Keratinocyte (primary cell): ENCODE measurements at regions not wholly inside any gene's neighbourhood (a gene's known extent, or its start where the extent isn't known, plus 50 kb on each side); places are given as distances from the start of the nearest gene placed in this dataset.

Experiments used
- DNase-seq: peaks from one replicate; pipeline ENCODE4 v3.0.0-alpha.2; 2011; ENCODE audit warnings: low read depth, missing footprints, low spot score
- FAIRE-seq: peaks from 2 replicates; lab custom pipeline; 2011; peaks lifted over from hg19 to GRCh38; lab: Jason Lieb, UNC
- H2AFZ ChIP-seq: 2 replicates; pipeline ENCODE4 v1.6.0; 2012; ENCODE audit warnings: low read length, control low read depth, inconsistent platforms; ENCODE audit not compliant: control insufficient read depth
- H3K27ac ChIP-seq: 2 replicates; pipeline ENCODE4 v1.5.1; 2011; ENCODE audit warnings: low read length; ENCODE audit not compliant: control insufficient read depth, insufficient read depth
- H3K27me3 ChIP-seq: 3 replicates; pipeline ENCODE4 v1.6.0; 2011; ENCODE audit warnings: low read length; ENCODE audit not compliant: control insufficient read depth, insufficient read depth; ENCODE audit errors: extremely low read depth
- H3K36me3 ChIP-seq, 2 experiments: 2 replicates in 1 of 2; 3 replicates in 1 of 2; pipeline ENCODE4 v1.5.1; 2011; ENCODE audit warnings: low read length in 2 of 2, mild to moderate bottlenecking in 1 of 2; ENCODE audit not compliant: control insufficient read depth in 2 of 2, insufficient read depth in 2 of 2; ENCODE audit errors: extremely low read depth in 1 of 2
- H3K4me1 ChIP-seq: 3 replicates; pipeline ENCODE4 v1.5.1; 2011; ENCODE audit warnings: low read length; ENCODE audit not compliant: control insufficient read depth, insufficient read depth; ENCODE audit errors: extremely low read depth
- H3K4me2 ChIP-seq: 3 replicates; pipeline ENCODE4 v1.6.0; 2011; ENCODE audit warnings: low read depth, low read length; ENCODE audit not compliant: control insufficient read depth, insufficient read depth; ENCODE audit errors: extremely low read depth
- H3K4me3 ChIP-seq, 3 experiments: fragments of 200-600 bp in 1 of 3; sonication (generic) in 1 of 3; 2 replicates in 2 of 3; 3 replicates in 1 of 3; pipeline ENCODE4 v1.5.1; 2011 to 2016; ENCODE audit warnings: low read length in 3 of 3, mild to moderate bottlenecking in 3 of 3, control low read depth in 2 of 3, inconsistent platforms in 1 of 3, low read depth in 1 of 3, mixed read lengths in 1 of 3, mixed run types in 1 of 3, moderate library complexity in 1 of 3; ENCODE audit not compliant: control insufficient read depth in 2 of 3, insufficient read depth in 2 of 3; ENCODE audit errors: extremely low read depth in 1 of 3
- H3K79me2 ChIP-seq: 2 replicates; pipeline ENCODE4 v1.6.0; 2012; ENCODE audit warnings: low read length; ENCODE audit not compliant: control insufficient read depth, insufficient read depth
- H3K9ac ChIP-seq: 3 replicates; pipeline ENCODE4 v1.6.0; 2011; ENCODE audit warnings: low read length; ENCODE audit not compliant: control insufficient read depth, insufficient read depth; ENCODE audit errors: extremely low read depth
- H3K9me1 ChIP-seq: 3 replicates; pipeline ENCODE4 v1.6.0; 2011; ENCODE audit warnings: low read length; ENCODE audit not compliant: control insufficient read depth, insufficient read depth; ENCODE audit errors: extremely low read depth
- H3K9me3 ChIP-seq: 2 replicates; pipeline ENCODE4 v1.5.1; 2012; ENCODE audit warnings: low read depth, low read length; ENCODE audit not compliant: control insufficient read depth
- H4K20me1 ChIP-seq: 3 replicates; pipeline ENCODE4 v1.6.0; 2011; ENCODE audit warnings: low read length; ENCODE audit not compliant: control insufficient read depth, insufficient read depth; ENCODE audit errors: extremely low read depth
- EZH2 ChIP-seq: IDR thresholded peaks from one replicate; pipeline ENCODE4 v1.6.1; 2012; ENCODE audit warnings: inconsistent platforms, mild to moderate bottlenecking, low read length, moderate library complexity
- dilution Hi-C: fragments of 300-500 bp; cut with MboI; formaldehyde crosslinking; loops from one replicate; pipeline ENCODE4 v1.7.0; 2020; ENCODE audit warnings: low sequenced_read_pairs; ENCODE audit not compliant: extremely low pct_ligation_motif_present
- TF ChIP-seq, protein P1 (sequence below), 3 experiments: IDR thresholded peaks in 1 of 3; conservative IDR thresholded peaks in 1 of 3; optimal IDR thresholded peaks in 1 of 3; 2 replicates in 2 of 3; 3 replicates in 1 of 3; pipeline versions ENCODE3 to v1.5.1; 2011; ENCODE audit warnings: low read length in 3 of 3, mild to moderate bottlenecking in 3 of 3, moderate library complexity in 2 of 3, control low read depth in 1 of 3, inconsistent platforms in 1 of 3; ENCODE audit not compliant: insufficient read depth in 2 of 3; ENCODE audit errors: extremely low read depth in 1 of 3

DNA sequence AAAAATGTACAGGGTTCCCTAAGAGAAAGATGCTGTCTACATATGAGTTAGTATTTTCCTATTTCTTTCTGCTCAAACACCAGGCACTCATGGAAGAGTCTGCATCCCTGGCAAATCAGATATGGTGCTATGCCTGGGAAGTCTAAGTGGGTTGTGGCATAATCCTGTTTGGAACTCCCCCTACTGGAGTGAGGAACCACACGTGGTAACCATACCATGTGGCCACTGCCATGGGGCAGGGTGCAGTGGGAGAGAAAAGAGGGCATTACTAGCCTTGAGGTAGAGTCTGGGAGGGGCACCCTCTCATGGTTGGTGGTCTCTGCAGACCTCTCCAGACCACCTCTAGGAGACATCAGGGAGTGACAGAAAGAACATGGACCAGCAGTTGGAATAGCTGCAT, 257.9 kb upstream of the ATP5MC3 start:
- DNase-seq, result no peak
- Histone ChIP-seq H3K36me3 (no peaks in the 10 kb centered on the region), H4K20me1 (no peaks in the 10 kb centered on the region), H3K79me2 (no peaks in the 10 kb centered on the region), H3K4me2 (no peak overlapping the region), H2AFZ (no peak overlapping the region), H3K4me1 (no peaks in the 10 kb centered on the region), H3K9ac (no peak overlapping the region), H3K27me3 (no peaks in the 10 kb centered on the region), H3K4me3 (no peak overlapping the region), H3K27ac (no peak overlapping the region), H3K9me1 (no peaks in the 10 kb centered on the region), H3K9me3 (no peaks in the 10 kb centered on the region)
- FAIRE-seq, result no peak
- dilution Hi-C loops, result loop anchor here (10.0 kb wide), 1 partner anchor 55 kb away; no protein-coding TSS in a partner anchor
- TF ChIP-seq EZH2, result no peak
- TF ChIP-seq, protein P1, sequence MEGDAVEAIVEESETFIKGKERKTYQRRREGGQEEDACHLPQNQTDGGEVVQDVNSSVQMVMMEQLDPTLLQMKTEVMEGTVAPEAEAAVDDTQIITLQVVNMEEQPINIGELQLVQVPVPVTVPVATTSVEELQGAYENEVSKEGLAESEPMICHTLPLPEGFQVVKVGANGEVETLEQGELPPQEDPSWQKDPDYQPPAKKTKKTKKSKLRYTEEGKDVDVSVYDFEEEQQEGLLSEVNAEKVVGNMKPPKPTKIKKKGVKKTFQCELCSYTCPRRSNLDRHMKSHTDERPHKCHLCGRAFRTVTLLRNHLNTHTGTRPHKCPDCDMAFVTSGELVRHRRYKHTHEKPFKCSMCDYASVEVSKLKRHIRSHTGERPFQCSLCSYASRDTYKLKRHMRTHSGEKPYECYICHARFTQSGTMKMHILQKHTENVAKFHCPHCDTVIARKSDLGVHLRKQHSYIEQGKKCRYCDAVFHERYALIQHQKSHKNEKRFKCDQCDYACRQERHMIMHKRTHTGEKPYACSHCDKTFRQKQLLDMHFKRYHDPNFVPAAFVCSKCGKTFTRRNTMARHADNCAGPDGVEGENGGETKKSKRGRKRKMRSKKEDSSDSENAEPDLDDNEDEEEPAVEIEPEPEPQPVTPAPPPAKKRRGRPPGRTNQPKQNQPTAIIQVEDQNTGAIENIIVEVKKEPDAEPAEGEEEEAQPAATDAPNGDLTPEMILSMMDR (optimal IDR thresholded peaks at IDR 0.05 in 1 of 3, IDR thresholded peaks at IDR 0.05 in 1 of 3, conservative IDR thresholded peaks at IDR 0.05 in 1 of 3; ENCODE audit: extremely low read depth in 1 of 3, insufficient read depth in 2 of 3, low read length in 3 of 3), result no peak

DNA sequence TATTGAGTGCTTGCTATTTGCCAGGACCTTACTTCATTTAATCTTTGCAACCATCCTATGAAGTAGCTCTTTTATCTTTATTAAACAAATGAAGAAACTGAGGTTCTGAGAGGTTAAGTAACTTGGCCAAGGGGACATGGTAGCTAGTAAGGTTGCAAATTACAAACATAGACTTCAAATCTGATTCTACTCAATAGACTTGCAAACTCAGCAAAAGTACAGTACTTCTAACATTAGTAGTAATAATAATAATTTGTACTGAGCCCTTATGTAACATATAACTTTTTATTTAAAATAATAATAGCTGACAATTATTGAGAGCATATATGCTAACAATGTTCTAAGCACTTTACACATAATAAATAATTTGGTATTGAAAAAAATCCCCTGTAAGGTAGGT, 255.7 kb upstream of the ATP5MC3 start:
- DNase-seq (no peak), FAIRE-seq (no peak)
- TF ChIP-seq EZH2, result no peak
- TF ChIP-seq, protein P1 (optimal IDR thresholded peaks at IDR 0.05 in 1 of 3, IDR thresholded peaks at IDR 0.05 in 1 of 3, conservative IDR thresholded peaks at IDR 0.05 in 1 of 3; ENCODE audit: extremely low read depth in 1 of 3, insufficient read depth in 2 of 3, low read length in 3 of 3), result no peak
- Histone ChIP-seq H3K27ac (no peak overlapping the region), H3K36me3 (no peaks in the 10 kb centered on the region), H3K4me2 (no peak overlapping the region), H3K9me3 (no peaks in the 10 kb centered on the region), H4K20me1 (no peaks in the 10 kb centered on the region), H3K79me2 (no peaks in the 10 kb centered on the region), H3K4me3 (no peak overlapping the region), H3K9ac (no peak overlapping the region), H3K27me3 (no peaks in the 10 kb centered on the region), H2AFZ (no peak overlapping the region), H3K9me1 (no peaks in the 10 kb centered on the region), H3K4me1 (no peaks in the 10 kb centered on the region)
- dilution Hi-C loops, result loop anchor here (10.0 kb wide), 1 partner anchor 52 kb away; no protein-coding TSS in a partner anchor
